GM12873 (cell line): ENCODE measurements at regions not wholly inside any gene's neighbourhood (a gene's known extent, or its start where the extent isn't known, plus 50 kb on each side); places are given as distances from the start of the nearest gene placed in this dataset.

ENCODE experiments used
- TF ChIP-seq, protein P1 (sequence below): IDR thresholded peaks from 2 replicates; pipeline ENCODE4 v1.5.1; 2012; ENCODE audit warnings: low read depth, mild to moderate bottlenecking, moderate library complexity, low read length, control low read depth; ENCODE audit not compliant: insufficient read depth; ENCODE audit errors: missing control alignments

DNA sequence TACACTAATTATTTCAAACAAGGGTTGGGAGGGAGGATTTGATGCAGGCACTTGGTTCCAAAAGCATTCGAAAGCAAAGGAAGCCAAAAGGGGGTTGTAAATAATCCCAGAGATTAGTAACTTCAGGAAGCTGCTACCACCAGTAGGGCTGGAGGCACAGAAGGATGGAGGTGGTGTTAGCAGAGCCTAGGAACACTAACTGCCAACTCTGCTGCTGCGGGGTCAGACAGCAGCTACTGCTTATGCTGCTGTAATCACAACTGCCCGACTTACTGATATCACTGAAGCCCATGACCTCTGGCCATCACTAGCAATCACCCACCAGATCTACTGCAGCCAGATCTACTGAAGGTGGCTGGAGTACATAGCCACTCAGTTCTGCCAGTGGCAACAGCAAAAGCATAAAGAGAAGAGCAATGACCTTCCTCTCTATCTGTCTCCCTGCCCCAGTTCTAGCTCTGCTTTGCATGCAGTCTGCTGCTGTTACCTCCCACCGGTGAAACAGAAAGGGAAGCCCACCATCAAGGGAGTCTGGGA is 408.5 kb downstream of the PLPP3 start:
- TF ChIP-seq, protein P1, sequence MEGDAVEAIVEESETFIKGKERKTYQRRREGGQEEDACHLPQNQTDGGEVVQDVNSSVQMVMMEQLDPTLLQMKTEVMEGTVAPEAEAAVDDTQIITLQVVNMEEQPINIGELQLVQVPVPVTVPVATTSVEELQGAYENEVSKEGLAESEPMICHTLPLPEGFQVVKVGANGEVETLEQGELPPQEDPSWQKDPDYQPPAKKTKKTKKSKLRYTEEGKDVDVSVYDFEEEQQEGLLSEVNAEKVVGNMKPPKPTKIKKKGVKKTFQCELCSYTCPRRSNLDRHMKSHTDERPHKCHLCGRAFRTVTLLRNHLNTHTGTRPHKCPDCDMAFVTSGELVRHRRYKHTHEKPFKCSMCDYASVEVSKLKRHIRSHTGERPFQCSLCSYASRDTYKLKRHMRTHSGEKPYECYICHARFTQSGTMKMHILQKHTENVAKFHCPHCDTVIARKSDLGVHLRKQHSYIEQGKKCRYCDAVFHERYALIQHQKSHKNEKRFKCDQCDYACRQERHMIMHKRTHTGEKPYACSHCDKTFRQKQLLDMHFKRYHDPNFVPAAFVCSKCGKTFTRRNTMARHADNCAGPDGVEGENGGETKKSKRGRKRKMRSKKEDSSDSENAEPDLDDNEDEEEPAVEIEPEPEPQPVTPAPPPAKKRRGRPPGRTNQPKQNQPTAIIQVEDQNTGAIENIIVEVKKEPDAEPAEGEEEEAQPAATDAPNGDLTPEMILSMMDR = no peak

DNA sequence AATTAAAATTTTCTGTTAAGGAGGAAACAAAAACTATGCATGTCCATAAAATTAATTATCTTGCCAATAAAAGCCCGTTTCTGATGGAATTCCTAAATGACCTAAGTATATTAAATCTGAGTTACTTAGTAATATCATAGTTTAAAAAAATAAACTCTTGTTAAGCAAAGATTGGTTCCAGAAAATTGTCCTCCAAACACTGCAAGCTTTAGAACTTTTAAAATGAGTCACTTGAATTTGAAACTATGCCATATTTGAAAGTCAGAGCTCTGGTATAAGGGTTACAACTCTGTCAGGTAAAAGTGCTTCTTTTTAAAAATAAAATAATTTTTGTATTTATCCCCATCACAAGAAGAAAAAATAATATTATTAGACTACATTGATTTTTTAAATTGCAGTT is 409.5 kb downstream of the PLPP3 start:
- TF ChIP-seq, protein P1 = no peak

DNA sequence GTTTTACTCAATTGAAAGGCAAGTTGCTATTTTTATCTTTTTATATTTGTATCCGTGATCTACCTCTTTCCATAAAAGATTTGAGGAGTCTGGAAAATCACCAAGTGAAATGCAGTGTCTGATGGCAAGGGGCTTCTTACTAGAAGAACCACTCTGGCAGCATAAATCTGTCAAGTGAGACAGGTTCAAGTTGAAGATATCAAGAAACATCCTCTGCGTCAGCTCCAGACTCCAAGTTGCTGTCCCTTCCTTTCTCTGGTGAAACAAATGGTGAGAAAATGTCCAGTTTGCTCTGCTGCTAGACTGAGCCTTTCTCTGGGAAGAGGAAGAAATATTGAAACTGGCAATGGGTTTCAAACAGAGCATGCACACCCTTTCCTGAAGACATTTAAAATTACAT is 411.2 kb downstream of the PLPP3 start:
- TF ChIP-seq, protein P1 = no peak

DNA sequence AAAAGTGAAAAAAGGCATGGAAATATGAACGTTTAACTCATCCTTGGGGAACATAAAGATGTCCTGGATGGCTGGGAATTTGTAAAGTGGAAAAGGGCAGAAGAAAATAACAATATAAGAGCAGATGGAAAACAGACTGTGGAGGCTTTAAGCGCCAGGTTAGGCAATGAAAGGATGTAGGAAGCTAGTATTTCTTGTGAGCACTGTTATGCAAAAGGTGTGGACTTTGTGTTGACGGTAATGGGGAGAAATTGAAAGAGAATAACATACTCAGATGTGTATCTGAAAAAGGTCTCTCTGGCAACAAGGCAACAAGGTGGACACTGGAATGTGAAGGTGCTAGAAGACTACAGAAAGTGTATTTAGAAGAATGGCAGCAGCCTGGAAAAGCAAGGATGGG is 411.8 kb downstream of the PLPP3 start:
- TF ChIP-seq, protein P1 = no peak

DNA sequence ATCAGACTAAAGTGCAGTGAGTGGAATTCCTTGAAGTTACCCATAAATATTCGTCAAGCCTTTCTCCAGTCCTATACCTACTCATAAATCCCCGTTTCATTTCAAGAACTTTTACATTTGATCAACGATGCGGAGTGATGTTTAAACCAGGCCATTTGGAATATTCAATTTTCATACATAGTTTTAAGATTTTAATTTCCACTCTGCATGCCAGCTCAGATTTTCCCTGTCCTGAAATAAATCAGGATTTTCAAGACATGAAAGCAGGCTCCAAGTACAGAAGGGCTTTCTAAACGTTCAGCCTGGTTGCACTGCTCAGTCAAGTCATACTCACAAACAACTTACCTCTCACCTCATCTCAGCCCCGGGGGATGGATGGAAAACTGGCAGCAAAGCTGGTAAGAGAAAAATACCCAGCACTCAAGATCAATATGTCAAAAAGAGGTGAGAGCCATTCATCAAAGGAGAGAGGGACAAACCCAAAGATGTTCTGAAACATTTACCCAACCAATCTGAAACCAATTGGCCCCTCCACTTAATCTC is 418.5 kb downstream of the PLPP3 start:
- TF ChIP-seq, protein P1 = no peak

DNA sequence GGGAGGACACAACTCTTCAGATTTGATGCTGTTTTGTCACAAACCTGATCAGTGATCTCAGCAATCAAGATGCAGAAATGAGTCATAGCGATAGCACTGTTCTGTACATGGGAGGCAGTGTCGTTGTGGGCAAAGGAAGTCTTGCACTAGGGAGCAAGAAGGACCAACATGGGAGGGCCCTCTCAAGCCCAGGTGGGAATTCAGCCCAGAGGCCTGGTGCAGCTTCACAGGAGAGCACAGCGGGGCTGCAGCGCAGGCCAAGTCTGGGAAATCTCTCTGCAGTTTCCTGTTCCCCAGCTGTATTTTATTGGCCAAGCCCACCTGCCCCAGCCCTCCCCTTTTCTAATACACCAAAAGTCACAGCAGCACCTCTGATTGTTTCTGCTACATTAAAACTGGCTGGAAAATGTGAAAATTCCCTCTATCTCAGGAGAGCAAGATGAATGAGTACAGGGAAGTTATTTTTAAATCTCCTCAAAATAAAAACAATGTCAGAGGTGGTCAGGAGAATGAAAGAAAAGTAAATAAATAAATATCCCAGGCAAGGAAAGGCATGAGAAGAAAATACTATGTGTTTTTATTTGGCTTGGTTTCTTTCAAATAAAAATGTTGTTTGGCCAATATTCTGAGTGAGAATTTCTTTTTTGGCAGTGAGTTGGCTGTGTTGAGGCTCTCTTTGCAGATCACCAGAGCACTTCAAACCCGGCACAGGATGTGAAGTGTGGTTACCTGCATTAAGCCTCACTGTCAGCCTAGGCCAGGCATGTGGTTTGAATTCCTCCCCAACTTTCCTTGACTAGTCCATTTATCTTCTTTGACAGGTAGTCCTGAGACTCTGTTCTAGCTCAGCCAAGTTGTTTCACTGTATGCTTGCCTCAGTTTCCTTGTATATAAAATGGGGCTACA is 422.1 kb downstream of the PLPP3 start:
- TF ChIP-seq, protein P1 = no peak

DNA sequence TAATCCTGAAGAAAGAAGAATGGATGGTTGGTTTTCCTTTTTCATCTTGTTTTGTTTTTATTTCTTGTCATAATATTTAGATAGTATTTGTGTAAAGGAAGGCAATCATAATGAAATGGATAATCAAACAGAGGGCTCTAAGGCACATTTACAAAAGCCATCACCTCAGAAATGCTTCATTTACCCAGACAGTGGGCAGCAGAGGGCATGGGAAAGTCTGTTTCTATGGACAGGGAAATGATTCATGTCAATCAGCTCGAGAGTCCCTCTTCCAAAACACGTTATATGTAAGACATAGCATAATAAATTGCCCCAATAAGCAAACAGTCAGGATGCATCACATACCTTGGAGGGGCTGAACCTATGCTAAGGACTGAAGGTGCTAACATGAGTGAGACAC is 426.1 kb downstream of the PLPP3 start:
- TF ChIP-seq, protein P1 = no peak
